ENCODE measurements at regions not wholly inside any gene's neighbourhood (a gene's known extent, or its start where the extent isn't known, plus 50 kb on each side); places are given as distances from the start of the nearest gene placed in this dataset.

DNA sequence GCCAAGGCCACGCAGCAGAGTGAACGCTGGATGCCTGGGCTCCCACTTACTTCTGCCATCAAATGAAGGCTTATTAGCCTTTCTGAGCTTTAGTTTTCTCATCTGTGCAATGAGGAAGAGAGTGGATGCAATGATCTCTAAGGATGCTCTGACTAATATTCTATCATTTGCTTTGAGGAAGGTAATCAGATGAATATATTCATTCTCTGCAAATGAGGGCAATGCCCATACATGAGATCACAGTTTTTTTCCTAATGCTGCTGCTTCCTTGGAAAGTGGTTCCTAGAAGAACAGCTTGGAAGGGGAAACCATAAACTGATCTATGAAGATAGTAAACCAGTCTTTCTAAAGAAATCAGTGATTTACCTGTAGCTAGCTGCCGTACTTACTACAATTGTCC lies 152.4 kb downstream of the NSG2 start:
- no peak overlapping the region for H3K27ac ChIP-seq (ENCODE audit: low read depth in 1 of 2, low read length in 2 of 2)
- 100% methylated on average over 2 of the region's 3 CpGs for WGBS (ENCODE audit: insufficient coverage)
- H3K9me3 ChIP-seq (replicated peaks in 1 of 2; ENCODE audit: control insufficient read depth in 1 of 2, insufficient read depth in 1 of 2, low read length in 2 of 2) = no peaks in the 10 kb centered on the region
- H3K36me3 Mint-ChIP-seq = no peaks in the 10 kb centered on the region
- H3K27me3 Mint-ChIP-seq (ENCODE audit: low read depth in 3 of 3) = peaks cover 0 to under 1% (median 0%) of the 10 kb centered on the region in 3 donors
- H3K4me3 Mint-ChIP-seq = no peak overlapping the region
- H3K79me2 ChIP-seq (ENCODE audit: insufficient read depth, low read length) = no peaks in the 10 kb centered on the region
- no peaks in the 10 kb centered on the region for H4K20me1 ChIP-seq (ENCODE audit: insufficient read depth, low read length)
- H3K4me1 ChIP-seq (ENCODE audit: control insufficient read depth in 1 of 2, insufficient read depth in 2 of 2, low read length in 2 of 2) = no peaks in the 10 kb centered on the region
- no peaks in the 10 kb centered on the region for H3K4me1 Mint-ChIP-seq
- no peak overlapping the region for H3K9ac ChIP-seq (ENCODE audit: insufficient read depth, low read length, poor library complexity, severe bottlenecking)
- H2AFZ ChIP-seq (ENCODE audit: insufficient read depth, low read depth, low read length, poor library complexity, severe bottlenecking) = no peak overlapping the region
- no peaks in the 10 kb centered on the region for H3K27me3 ChIP-seq (ENCODE audit: control insufficient read depth in 2 of 2, insufficient read depth in 2 of 2, low read length in 2 of 2)
- no peak for DNase-seq
- H3K27ac Mint-ChIP-seq = no peak overlapping the region
- H3K9me3 Mint-ChIP-seq = peaks cover 0 to 4% (median 0%) of the 10 kb centered on the region in 7 donors
- no peaks in the 10 kb centered on the region for H3K36me3 ChIP-seq (replicated peaks in 1 of 2; ENCODE audit: control insufficient read depth in 1 of 2, insufficient read depth in 2 of 2, low read length in 2 of 2)
- no peak overlapping the region for H3K4me2 ChIP-seq (replicated peaks; ENCODE audit: extremely low read depth, low read length, poor library complexity, severe bottlenecking)
- H3K4me3 ChIP-seq (replicated peaks in 1 of 3; ENCODE audit: low read depth in 2 of 3, low read length in 3 of 3) = no peak overlapping the region
- intact Hi-C loops (cut with micrococcal nuclease) = no loop called here
- TF ChIP-seq, protein P1, sequence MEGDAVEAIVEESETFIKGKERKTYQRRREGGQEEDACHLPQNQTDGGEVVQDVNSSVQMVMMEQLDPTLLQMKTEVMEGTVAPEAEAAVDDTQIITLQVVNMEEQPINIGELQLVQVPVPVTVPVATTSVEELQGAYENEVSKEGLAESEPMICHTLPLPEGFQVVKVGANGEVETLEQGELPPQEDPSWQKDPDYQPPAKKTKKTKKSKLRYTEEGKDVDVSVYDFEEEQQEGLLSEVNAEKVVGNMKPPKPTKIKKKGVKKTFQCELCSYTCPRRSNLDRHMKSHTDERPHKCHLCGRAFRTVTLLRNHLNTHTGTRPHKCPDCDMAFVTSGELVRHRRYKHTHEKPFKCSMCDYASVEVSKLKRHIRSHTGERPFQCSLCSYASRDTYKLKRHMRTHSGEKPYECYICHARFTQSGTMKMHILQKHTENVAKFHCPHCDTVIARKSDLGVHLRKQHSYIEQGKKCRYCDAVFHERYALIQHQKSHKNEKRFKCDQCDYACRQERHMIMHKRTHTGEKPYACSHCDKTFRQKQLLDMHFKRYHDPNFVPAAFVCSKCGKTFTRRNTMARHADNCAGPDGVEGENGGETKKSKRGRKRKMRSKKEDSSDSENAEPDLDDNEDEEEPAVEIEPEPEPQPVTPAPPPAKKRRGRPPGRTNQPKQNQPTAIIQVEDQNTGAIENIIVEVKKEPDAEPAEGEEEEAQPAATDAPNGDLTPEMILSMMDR (IDR thresholded peaks at IDR 0.05) = no peak

DNA sequence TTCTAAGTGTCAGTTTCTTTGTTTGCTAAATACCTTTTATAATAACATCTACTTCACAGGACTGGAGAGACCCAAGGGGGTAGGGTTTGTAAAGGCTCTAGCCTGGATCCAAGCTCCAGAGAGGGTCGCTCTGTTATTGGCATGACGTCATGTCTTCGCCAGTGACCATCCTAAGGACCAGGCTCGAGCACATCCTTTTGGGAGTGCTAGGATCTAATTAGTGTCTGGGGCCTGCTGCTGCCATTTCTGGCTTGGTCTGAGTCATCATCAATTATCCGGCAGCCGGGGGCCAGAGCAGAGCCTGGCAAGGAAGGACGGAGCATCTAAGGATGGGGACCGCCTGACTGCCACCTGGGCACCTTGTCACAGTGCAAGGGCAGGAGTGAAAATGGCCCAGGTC lies 153.0 kb downstream of the NSG2 start:
- Histone ChIP-seq H3K36me3 (replicated peaks in 1 of 2; ENCODE audit: control insufficient read depth in 1 of 2, insufficient read depth in 2 of 2, low read length in 2 of 2) (no peaks in the 10 kb centered on the region), H3K79me2 (ENCODE audit: insufficient read depth, low read length) (no peaks in the 10 kb centered on the region), H3K27me3 (ENCODE audit: control insufficient read depth in 2 of 2, insufficient read depth in 2 of 2, low read length in 2 of 2) (no peaks in the 10 kb centered on the region), H4K20me1 (ENCODE audit: insufficient read depth, low read length) (no peaks in the 10 kb centered on the region), H3K4me2 (replicated peaks; ENCODE audit: extremely low read depth, low read length, poor library complexity, severe bottlenecking) (no peak overlapping the region), H3K4me1 (ENCODE audit: control insufficient read depth in 1 of 2, insufficient read depth in 2 of 2, low read length in 2 of 2) (no peaks in the 10 kb centered on the region), H3K4me3 (replicated peaks in 1 of 3; ENCODE audit: low read depth in 2 of 3, low read length in 3 of 3) (no peak overlapping the region), H3K9ac (ENCODE audit: insufficient read depth, low read length, poor library complexity, severe bottlenecking) (no peak overlapping the region), H3K9me3 (replicated peaks in 1 of 2; ENCODE audit: control insufficient read depth in 1 of 2, insufficient read depth in 1 of 2, low read length in 2 of 2) (no peaks in the 10 kb centered on the region), H2AFZ (ENCODE audit: insufficient read depth, low read depth, low read length, poor library complexity, severe bottlenecking) (no peak overlapping the region), H3K27ac (ENCODE audit: low read depth in 1 of 2, low read length in 2 of 2) (no peak overlapping the region)
- intact Hi-C loops (cut with micrococcal nuclease) = no loop called here
- no peaks in the 10 kb centered on the region for H3K4me1 Mint-ChIP-seq
- H3K9me3 Mint-ChIP-seq = peaks cover 0 to 4% (median 0%) of the 10 kb centered on the region in 7 donors
- H3K4me3 Mint-ChIP-seq = no peak overlapping the region
- H3K36me3 Mint-ChIP-seq = no peaks in the 10 kb centered on the region
- no peaks in the 10 kb centered on the region for H3K27me3 Mint-ChIP-seq (ENCODE audit: low read depth in 3 of 3)
- no peak for DNase-seq
- H3K27ac Mint-ChIP-seq = no peak overlapping the region
- 84% methylated on average over 8 of the region's 8 CpGs for WGBS (ENCODE audit: insufficient coverage)
- TF ChIP-seq, protein P1 (IDR thresholded peaks at IDR 0.05) = no peak

All from CD14-positive monocyte (primary cell).